ENCODE measurements at regions not wholly inside any gene's neighbourhood (a gene's known extent, or its start where the extent isn't known, plus 50 kb on each side); places are given as distances from the start of the nearest gene placed in this dataset.
"Not testable (repeated sequence)": the region's sequence is repeated elsewhere in the genome, so short reads cannot be mapped to it uniquely, and the experiment has no call there.

DNA sequence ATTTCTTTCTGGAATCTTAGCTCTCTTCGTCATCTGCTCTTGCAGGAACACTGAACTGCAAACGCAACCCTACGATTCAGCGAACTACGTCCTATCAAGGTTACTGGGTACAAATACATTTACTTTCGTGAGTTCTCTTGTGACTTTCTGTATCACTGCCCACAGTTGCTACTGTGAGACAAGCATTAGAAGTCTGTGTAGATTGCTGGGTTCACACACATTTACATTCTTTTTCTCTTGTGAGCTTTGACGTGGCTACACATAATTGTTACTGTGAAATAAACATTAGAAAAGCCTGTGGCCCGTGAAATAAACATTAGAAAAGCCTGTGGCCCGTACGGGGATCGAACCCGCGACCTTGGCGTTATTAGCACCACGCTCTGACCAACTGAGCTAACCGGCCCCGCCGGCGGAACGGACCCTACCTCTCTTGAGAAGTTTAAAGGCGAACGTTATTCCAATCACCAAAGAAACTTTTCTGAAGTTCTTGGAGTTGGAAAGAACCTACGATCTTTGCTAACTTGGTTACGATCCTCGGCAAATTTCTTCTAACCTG, 61.2 kb upstream of the ZNF322 start:
- TF ChIP-seq EP300 (IDR thresholded peaks at IDR 0.05; ENCODE audit: low read depth); POLR2A (IDR thresholded peaks at IDR 0.05): not testable (repeated sequence)
- TF ChIP-seq, protein P1, sequence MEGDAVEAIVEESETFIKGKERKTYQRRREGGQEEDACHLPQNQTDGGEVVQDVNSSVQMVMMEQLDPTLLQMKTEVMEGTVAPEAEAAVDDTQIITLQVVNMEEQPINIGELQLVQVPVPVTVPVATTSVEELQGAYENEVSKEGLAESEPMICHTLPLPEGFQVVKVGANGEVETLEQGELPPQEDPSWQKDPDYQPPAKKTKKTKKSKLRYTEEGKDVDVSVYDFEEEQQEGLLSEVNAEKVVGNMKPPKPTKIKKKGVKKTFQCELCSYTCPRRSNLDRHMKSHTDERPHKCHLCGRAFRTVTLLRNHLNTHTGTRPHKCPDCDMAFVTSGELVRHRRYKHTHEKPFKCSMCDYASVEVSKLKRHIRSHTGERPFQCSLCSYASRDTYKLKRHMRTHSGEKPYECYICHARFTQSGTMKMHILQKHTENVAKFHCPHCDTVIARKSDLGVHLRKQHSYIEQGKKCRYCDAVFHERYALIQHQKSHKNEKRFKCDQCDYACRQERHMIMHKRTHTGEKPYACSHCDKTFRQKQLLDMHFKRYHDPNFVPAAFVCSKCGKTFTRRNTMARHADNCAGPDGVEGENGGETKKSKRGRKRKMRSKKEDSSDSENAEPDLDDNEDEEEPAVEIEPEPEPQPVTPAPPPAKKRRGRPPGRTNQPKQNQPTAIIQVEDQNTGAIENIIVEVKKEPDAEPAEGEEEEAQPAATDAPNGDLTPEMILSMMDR (IDR thresholded peaks at IDR 0.05) = not testable (repeated sequence)

Data from transverse colon (tissue), 3 donors.